ENCODE measurements at regions not wholly inside any gene's neighbourhood (a gene's known extent, or its start where the extent isn't known, plus 50 kb on each side); places are given as distances from the start of the nearest gene placed in this dataset.

- no peak overlapping the region for H3K4me3 Mint-ChIP-seq (ENCODE audit: unreplicated experiment)
- no peaks in the 10 kb centered on the region for H3K4me1 Mint-ChIP-seq (ENCODE audit: insufficient read depth, unreplicated experiment)
- DNase-seq (ENCODE audit: unreplicated experiment) = no peak
- no peak for TF ChIP-seq CTCF (IDR thresholded peaks at IDR 0.05; ENCODE audit: unreplicated experiment)
- ChIA-PET POLR2A (no interaction called here), CTCF (interaction anchor here (0.5 to 0.7 kb wide), 3 partner anchors 125 to 216 kb away, joined by 3 to 5 read pairs (median 3); no protein-coding TSS in a partner anchor)
- H3K27ac Mint-ChIP-seq (ENCODE audit: low read depth, unreplicated experiment) = no peak overlapping the region
- no TSS peak for BruUV-seq (replicated peaks)
- no peaks in the 10 kb centered on the region for H3K9me3 Mint-ChIP-seq (ENCODE audit: unreplicated experiment)
- intact Hi-C loops (cut with micrococcal nuclease) = no loop called here
- no peaks in the 10 kb centered on the region for H3K36me3 Mint-ChIP-seq (ENCODE audit: insufficient read depth, unreplicated experiment)
- H3K27me3 Mint-ChIP-seq (ENCODE audit: insufficient read depth, unreplicated experiment) = peaks cover 55% of the 10 kb centered on the region
Measured at GRCh38 chr11:119888119-119888518, 159.1 kb upstream of the NECTIN1 start.

DNA sequence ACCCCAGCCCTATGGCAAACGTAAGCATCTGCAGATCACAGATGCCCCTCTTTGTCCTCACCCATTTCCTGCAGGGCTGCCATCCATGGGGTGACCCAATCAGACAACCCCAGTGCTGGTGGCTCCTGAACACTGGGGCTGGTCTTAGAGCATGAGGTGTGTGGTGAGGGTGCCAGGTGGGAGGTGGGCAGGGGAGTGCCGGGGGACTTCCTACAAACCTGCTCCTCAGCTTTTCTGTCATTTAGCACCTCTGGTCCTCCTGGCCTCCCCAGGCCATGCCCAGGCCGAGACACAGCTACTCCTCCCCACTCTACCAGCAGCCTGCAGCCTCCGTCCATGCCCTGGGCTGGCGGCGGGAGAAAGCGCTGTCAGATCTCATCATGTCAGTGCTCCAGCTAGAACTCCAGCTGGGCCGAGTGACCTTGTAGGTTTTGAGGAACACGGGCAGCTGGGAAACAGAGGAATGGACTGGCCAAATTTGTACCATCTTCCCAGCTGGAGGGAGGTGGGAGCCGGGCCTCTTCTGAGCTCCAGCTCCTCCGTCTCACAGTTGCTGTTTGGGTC, 157.7 kb upstream of the NECTIN1 start:
- ChIA-PET POLR2A (no interaction called here), CTCF (no interaction called here)
- no peaks in the 10 kb centered on the region for H3K9me3 Mint-ChIP-seq (ENCODE audit: unreplicated experiment)
- H3K27ac Mint-ChIP-seq (ENCODE audit: low read depth, unreplicated experiment) = no peak overlapping the region
- peaks cover 66% of the 10 kb centered on the region for H3K27me3 Mint-ChIP-seq (ENCODE audit: insufficient read depth, unreplicated experiment)
- no peak for DNase-seq (ENCODE audit: unreplicated experiment)
- TF ChIP-seq CTCF (IDR thresholded peaks at IDR 0.05; ENCODE audit: unreplicated experiment) = no peak
- no peak overlapping the region for H3K4me3 Mint-ChIP-seq (ENCODE audit: unreplicated experiment)
- no TSS peak for BruUV-seq (replicated peaks)
- no peaks in the 10 kb centered on the region for H3K4me1 Mint-ChIP-seq (ENCODE audit: insufficient read depth, unreplicated experiment)
- intact Hi-C loops (cut with micrococcal nuclease) = no loop called here
- no peaks in the 10 kb centered on the region for H3K36me3 Mint-ChIP-seq (ENCODE audit: insufficient read depth, unreplicated experiment)

- Mint-ChIP-seq H3K4me1 (ENCODE audit: insufficient read depth, unreplicated experiment) (no peaks in the 10 kb centered on the region), H3K36me3 (ENCODE audit: insufficient read depth, unreplicated experiment) (no peaks in the 10 kb centered on the region), H3K4me3 (ENCODE audit: unreplicated experiment) (no peak overlapping the region), H3K27ac (ENCODE audit: low read depth, unreplicated experiment) (no peak overlapping the region), H3K9me3 (ENCODE audit: unreplicated experiment) (no peaks in the 10 kb centered on the region), H3K27me3 (ENCODE audit: insufficient read depth, unreplicated experiment) (peaks cover 70% of the 10 kb centered on the region)
- POLR2A ChIA-PET = no interaction called here
- no TSS peak for BruUV-seq (replicated peaks)
- CTCF ChIA-PET = interaction anchor here (0.7 kb wide), 1 partner anchor 194 kb away, joined by 3 read pairs; no protein-coding TSS in a partner anchor
- DNase-seq (ENCODE audit: unreplicated experiment) = no peak
- TF ChIP-seq CTCF (IDR thresholded peaks at IDR 0.05; ENCODE audit: unreplicated experiment) = no peak
- intact Hi-C loops (cut with micrococcal nuclease) = no loop called here
Measured at GRCh38 chr11:119885861-119886567, 157.0 kb upstream of the NECTIN1 start.

DNA sequence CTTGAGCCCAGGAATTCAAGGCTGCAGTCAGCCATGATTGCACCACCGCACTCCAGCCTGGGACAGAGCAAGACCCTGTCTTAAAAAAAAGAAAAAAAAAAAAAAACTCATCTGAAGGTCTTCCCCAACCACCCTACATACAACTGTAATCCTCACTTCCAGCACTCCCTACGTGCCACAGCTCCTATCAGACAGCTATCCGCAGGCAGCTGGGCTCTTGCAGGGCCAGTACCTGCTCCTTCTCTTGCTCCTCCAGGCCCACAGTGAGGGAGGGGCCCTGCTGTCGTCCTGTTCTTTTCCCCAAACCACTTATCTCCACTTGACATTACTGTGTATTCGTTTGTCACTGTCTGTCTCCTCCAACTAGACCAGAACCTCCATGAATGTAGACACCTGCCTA, 156.1 kb upstream of the NECTIN1 start:
- DNase-seq (ENCODE audit: unreplicated experiment) = no peak
- intact Hi-C loops (cut with micrococcal nuclease) = no loop called here
- no TSS peak for BruUV-seq (replicated peaks)
- ChIA-PET POLR2A (interaction anchor here (0.6 kb wide), 1 partner anchor 319 kb away, joined by 4 read pairs; no protein-coding TSS in a partner anchor), CTCF (no interaction called here)
- no peak for TF ChIP-seq CTCF (IDR thresholded peaks at IDR 0.05; ENCODE audit: unreplicated experiment)
- no peak overlapping the region for H3K4me3 Mint-ChIP-seq (ENCODE audit: unreplicated experiment)
- peaks cover 74% of the 10 kb centered on the region for H3K27me3 Mint-ChIP-seq (ENCODE audit: insufficient read depth, unreplicated experiment)
- no peaks in the 10 kb centered on the region for H3K4me1 Mint-ChIP-seq (ENCODE audit: insufficient read depth, unreplicated experiment)
- H3K27ac Mint-ChIP-seq (ENCODE audit: low read depth, unreplicated experiment) = no peak overlapping the region
- no peaks in the 10 kb centered on the region for H3K36me3 Mint-ChIP-seq (ENCODE audit: insufficient read depth, unreplicated experiment)
- no peaks in the 10 kb centered on the region for H3K9me3 Mint-ChIP-seq (ENCODE audit: unreplicated experiment)

All from MCF 10A (cell line).